T-helper 2 cell treated with Interferon-gamma antibody and Interleukin-4, amounts not matched to agents 5 μg/mL and 100 μg/mL, for 36 hours (primary cell): ENCODE measurements at regions not wholly inside any gene's neighbourhood (a gene's known extent, or its start where the extent isn't known, plus 50 kb on each side); places are given as distances from the start of the nearest gene placed in this dataset.

Experiments
- DNase-seq: peaks from one replicate; pipeline ENCODE4 v3.0.0; 2021; ENCODE audit warnings: low spot score
- H3K27ac Mint-ChIP-seq: one replicate; pipeline ENCODE4 v1.8.0; 2021; ENCODE audit warnings: mild to moderate bottlenecking, mixed read lengths
- H3K27me3 Mint-ChIP-seq: one replicate; pipeline ENCODE4 v1.8.0; 2021; ENCODE audit warnings: low read depth, mixed read lengths
- H3K36me3 Mint-ChIP-seq: one replicate; pipeline ENCODE4 v1.8.0; 2021; ENCODE audit warnings: low read depth, mixed read lengths
- H3K4me1 Mint-ChIP-seq: one replicate; pipeline ENCODE4 v1.8.0; 2021; ENCODE audit warnings: low read depth, mixed read lengths
- H3K4me3 Mint-ChIP-seq: one replicate; pipeline ENCODE4 v1.8.0; 2022; ENCODE audit warnings: mild to moderate bottlenecking, moderate library complexity, mixed read lengths
- H3K9me3 Mint-ChIP-seq: one replicate; pipeline ENCODE4 v1.8.0; 2021; ENCODE audit warnings: mixed read lengths

- H3K36me3 Mint-ChIP-seq = no peaks in the 10 kb centered on the region
- no peak for DNase-seq
- no peak overlapping the region for H3K27ac Mint-ChIP-seq
- peaks cover 6% of the 10 kb centered on the region for H3K27me3 Mint-ChIP-seq
- no peak overlapping the region for H3K4me3 Mint-ChIP-seq
- no peaks in the 10 kb centered on the region for H3K9me3 Mint-ChIP-seq
- no peaks in the 10 kb centered on the region for H3K4me1 Mint-ChIP-seq
Observed at GRCh38 chr7:35581605-35582210, 113.2 kb downstream of the HERPUD2 start.

GRCh38 chr7:35576031-35576573, 118.8 kb downstream of the HERPUD2 start:
- H3K27ac Mint-ChIP-seq = no peak overlapping the region
- no peaks in the 10 kb centered on the region for H3K36me3 Mint-ChIP-seq
- H3K4me3 Mint-ChIP-seq = no peak overlapping the region
- no peaks in the 10 kb centered on the region for H3K9me3 Mint-ChIP-seq
- no peaks in the 10 kb centered on the region for H3K4me1 Mint-ChIP-seq
- no peak for DNase-seq
- peaks cover 4% of the 10 kb centered on the region for H3K27me3 Mint-ChIP-seq

GRCh38 chr7:35571611-35572240, 123.2 kb downstream of the HERPUD2 start:
- Mint-ChIP-seq H3K9me3 (no peaks in the 10 kb centered on the region), H3K4me1 (no peaks in the 10 kb centered on the region), H3K36me3 (no peaks in the 10 kb centered on the region), H3K4me3 (no peak overlapping the region), H3K27me3 (peaks cover 11% of the 10 kb centered on the region), H3K27ac (no peak overlapping the region)
- DNase-seq = no peak

DNA sequence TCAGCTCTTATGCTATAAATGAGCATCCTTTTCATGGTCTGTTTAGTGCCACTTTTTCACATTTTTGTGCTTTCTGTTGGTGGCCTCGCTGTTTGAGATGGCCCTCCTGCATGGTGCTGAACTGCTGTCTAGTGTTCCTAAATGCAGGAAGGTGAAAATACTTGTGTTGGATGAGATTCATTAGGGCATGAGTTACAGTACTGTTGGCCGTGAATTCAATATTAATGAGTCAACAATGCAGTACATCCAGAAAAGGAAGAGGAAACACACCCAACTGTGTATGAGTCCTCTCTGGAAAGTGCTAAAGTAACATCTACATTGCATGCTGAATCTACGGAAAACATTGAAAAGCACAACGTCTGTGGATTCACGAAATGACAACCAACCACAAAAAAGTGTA, 124.0 kb downstream of the HERPUD2 start:
- Mint-ChIP-seq H3K36me3 (no peaks in the 10 kb centered on the region), H3K27ac (no peak overlapping the region), H3K9me3 (no peaks in the 10 kb centered on the region), H3K4me1 (no peaks in the 10 kb centered on the region), H3K27me3 (peaks cover 13% of the 10 kb centered on the region), H3K4me3 (no peak overlapping the region)
- DNase-seq = no peak

GRCh38 chr7:35565927-35566326, 129.0 kb downstream of the HERPUD2 start:
- no peaks in the 10 kb centered on the region for H3K36me3 Mint-ChIP-seq
- H3K4me3 Mint-ChIP-seq = no peak overlapping the region
- H3K27me3 Mint-ChIP-seq = peaks cover 25% of the 10 kb centered on the region
- H3K27ac Mint-ChIP-seq = no peak overlapping the region
- no peak for DNase-seq
- H3K4me1 Mint-ChIP-seq = no peaks in the 10 kb centered on the region
- H3K9me3 Mint-ChIP-seq = no peaks in the 10 kb centered on the region

DNA sequence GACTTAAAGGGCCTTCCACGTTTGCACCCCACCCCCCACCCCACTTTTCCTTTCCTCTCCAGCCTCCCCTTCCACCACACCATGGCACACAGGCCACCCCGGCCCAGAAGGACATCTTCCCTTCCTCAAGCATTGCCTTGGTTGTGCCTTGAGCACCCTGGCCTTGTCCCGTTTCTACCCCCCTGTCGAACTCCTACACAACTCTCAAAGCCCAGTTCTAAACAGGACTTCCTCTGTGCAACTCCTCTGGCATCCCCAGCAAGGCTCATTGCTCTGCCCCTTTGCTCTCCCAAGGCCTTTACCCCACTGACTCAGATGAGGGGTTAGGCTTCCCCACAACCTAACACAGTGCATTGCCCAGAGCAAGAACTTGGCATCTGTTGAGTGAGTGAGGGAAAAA, 136.1 kb downstream of the HERPUD2 start:
- Mint-ChIP-seq H3K36me3 (no peaks in the 10 kb centered on the region), H3K4me1 (peaks cover 2% of the 10 kb centered on the region), H3K27me3 (peaks cover 13% of the 10 kb centered on the region), H3K27ac (no peak overlapping the region), H3K4me3 (no peak overlapping the region), H3K9me3 (no peaks in the 10 kb centered on the region)
- DNase-seq = no peak

GRCh38 chr7:35556515-35557471, 138.1 kb downstream of the HERPUD2 start:
- H3K27ac Mint-ChIP-seq = no peak overlapping the region
- H3K9me3 Mint-ChIP-seq = no peaks in the 10 kb centered on the region
- no peaks in the 10 kb centered on the region for H3K36me3 Mint-ChIP-seq
- H3K4me3 Mint-ChIP-seq = no peak overlapping the region
- peaks cover 2% of the 10 kb centered on the region for H3K4me1 Mint-ChIP-seq
- no peak for DNase-seq
- H3K27me3 Mint-ChIP-seq = peaks cover 9% of the 10 kb centered on the region

GRCh38 chr7:35555934-35556333, 139.0 kb downstream of the HERPUD2 start:
- no peak for DNase-seq
- H3K27me3 Mint-ChIP-seq = peaks cover 4% of the 10 kb centered on the region
- no peak overlapping the region for H3K27ac Mint-ChIP-seq
- no peaks in the 10 kb centered on the region for H3K36me3 Mint-ChIP-seq
- peaks cover 2% of the 10 kb centered on the region for H3K4me1 Mint-ChIP-seq
- H3K4me3 Mint-ChIP-seq = no peak overlapping the region
- no peaks in the 10 kb centered on the region for H3K9me3 Mint-ChIP-seq

GRCh38 chr7:35555386-35555785, 139.5 kb downstream of the HERPUD2 start:
- Mint-ChIP-seq H3K9me3 (no peaks in the 10 kb centered on the region), H3K36me3 (no peaks in the 10 kb centered on the region)

DNA sequence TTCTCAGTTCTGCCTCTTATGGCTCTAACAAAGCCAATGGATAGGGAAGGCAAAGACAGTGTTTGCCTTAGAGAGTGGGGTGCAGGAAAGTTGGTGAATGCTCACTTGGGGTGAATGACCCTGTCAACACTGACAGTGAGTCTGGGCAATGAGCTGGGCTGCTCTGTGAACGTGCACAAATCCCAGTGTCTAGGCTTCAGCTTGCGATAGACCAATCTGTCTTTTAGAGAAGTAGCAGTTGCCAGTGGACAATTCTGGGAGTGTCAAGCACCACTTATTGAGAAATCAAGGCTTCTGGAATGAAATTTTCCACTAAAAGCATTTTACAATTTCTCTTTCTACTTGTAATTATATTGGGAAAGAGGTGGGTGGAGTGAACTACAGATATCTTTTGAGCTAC, 141.4 kb downstream of the HERPUD2 start:
- H3K36me3 Mint-ChIP-seq = no peaks in the 10 kb centered on the region
- H3K4me1 Mint-ChIP-seq = peaks cover 2% of the 10 kb centered on the region
- H3K9me3 Mint-ChIP-seq = no peaks in the 10 kb centered on the region
- DNase-seq = no peak
- no peak overlapping the region for H3K4me3 Mint-ChIP-seq
- no peak overlapping the region for H3K27ac Mint-ChIP-seq
- peaks cover 4% of the 10 kb centered on the region for H3K27me3 Mint-ChIP-seq

More at GRCh38 chr7:35555386-35555785, 139.5 kb downstream of the HERPUD2 start:
- H3K4me1 Mint-ChIP-seq = peaks cover 2% of the 10 kb centered on the region
- no peak overlapping the region for H3K27ac Mint-ChIP-seq
- DNase-seq = no peak
- H3K4me3 Mint-ChIP-seq = no peak overlapping the region
- H3K27me3 Mint-ChIP-seq = peaks cover 4% of the 10 kb centered on the region

- Mint-ChIP-seq H3K9me3 (no peaks in the 10 kb centered on the region), H3K36me3 (no peaks in the 10 kb centered on the region), H3K27ac (no peak overlapping the region), H3K4me1 (peaks cover 2% of the 10 kb centered on the region), H3K27me3 (peaks cover 7% of the 10 kb centered on the region), H3K4me3 (no peak overlapping the region)
- DNase-seq = no peak
Observed at GRCh38 chr7:35552691-35553090, 142.2 kb downstream of the HERPUD2 start.

DNA sequence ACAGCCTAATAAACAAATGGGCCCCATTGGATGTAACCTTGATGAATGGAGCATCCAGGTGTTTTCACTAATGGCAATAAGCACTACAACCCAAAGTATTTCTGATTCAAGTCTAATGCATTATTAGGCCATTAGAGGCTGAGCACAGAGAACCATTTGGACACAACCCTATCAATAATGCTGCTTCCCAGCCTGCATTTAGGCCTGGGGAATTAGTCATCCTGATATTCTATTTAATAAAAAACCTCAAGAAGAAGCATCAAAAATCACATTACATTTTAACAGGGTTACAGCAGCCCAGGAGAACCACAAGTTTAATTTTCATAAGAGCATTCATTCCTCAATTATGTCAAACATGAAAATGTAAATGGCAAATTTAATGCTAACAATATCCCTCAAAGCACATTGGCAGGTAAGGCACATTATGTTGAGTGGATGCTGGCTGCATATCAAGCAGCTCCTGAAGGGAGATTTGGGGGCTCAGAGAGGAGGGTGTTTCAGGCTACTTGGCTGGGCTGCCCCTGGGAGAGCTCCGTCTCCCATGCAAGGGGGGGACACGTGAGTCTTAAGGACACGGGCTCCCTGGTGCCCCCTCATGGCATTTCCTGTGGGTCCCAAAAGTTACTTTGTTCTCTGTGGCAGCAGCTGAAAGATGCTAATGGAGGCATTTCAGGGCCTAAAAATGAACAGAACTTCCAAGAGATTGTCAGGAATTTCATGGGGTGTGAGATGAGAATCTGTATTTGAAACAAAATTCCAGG, 143.4 kb downstream of the HERPUD2 start:
- H3K4me1 Mint-ChIP-seq = no peaks in the 10 kb centered on the region
- H3K4me3 Mint-ChIP-seq = no peak overlapping the region
- H3K27me3 Mint-ChIP-seq = peaks cover 8% of the 10 kb centered on the region
- H3K9me3 Mint-ChIP-seq = no peaks in the 10 kb centered on the region
- DNase-seq = no peak
- no peaks in the 10 kb centered on the region for H3K36me3 Mint-ChIP-seq
- H3K27ac Mint-ChIP-seq = no peak overlapping the region

DNA sequence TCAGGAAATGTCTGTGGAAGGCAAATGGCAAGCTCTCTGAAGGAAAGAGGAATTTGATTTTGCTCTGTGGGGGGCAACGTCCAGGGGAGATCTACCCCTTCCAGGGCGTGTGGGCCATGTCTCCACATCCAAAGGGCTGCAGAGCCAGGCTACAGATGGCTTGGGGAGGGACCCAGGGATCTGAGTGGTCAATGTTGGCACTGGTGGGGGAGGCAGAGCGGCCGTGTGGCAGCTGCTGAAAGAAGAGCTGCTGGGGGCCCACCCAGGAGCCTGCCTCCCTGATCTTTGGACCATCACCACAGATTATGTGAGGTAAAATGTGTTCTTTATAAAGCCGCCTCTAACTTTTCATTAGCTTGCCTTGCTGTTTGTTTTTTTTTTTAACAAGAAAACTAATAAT, 144.1 kb downstream of the HERPUD2 start:
- no peaks in the 10 kb centered on the region for H3K4me1 Mint-ChIP-seq
- peaks cover 8% of the 10 kb centered on the region for H3K27me3 Mint-ChIP-seq
- DNase-seq = no peak
- H3K36me3 Mint-ChIP-seq = no peaks in the 10 kb centered on the region
- H3K27ac Mint-ChIP-seq = no peak overlapping the region
- H3K4me3 Mint-ChIP-seq = no peak overlapping the region
- no peaks in the 10 kb centered on the region for H3K9me3 Mint-ChIP-seq
